HepG2 (cell line): ENCODE measurements at regions not wholly inside any gene's neighbourhood (a gene's known extent, or its start where the extent isn't known, plus 50 kb on each side); places are given as distances from the start of the nearest gene placed in this dataset.

Experiments
- ATAC-seq: fragments of 200-7000 bp; cut with Tn5 transposase; 3 replicates; pipeline ENCODE4 v1.9.1; 2020; ENCODE audit warnings: mild to moderate bottlenecking, moderate library complexity
- BruUV-seq: library from RNA; stranded (reverse); fragments of 400-500 nt; replicated peaks from 2 replicates; lab custom pipeline; 2021; lab: Mats Ljungman, UMichigan
- CTCF ChIA-PET: fragments of 300-600 bp; formaldehyde crosslinking; extraction: SDS; loops from one replicate; lab custom pipeline; 2021; ENCODE audit warnings: low total read pairs, inconsistent platforms, low intra/inter-chr PET ratio; lab: Yijun Ruan, JAX
- POLR2A ChIA-PET: fragments of 350-600 bp; sonication (Branson Sonifier 250); formaldehyde crosslinking; loops from one replicate; lab custom pipeline; 2020; ENCODE audit warnings: antibody characterized with exemption, inconsistent platforms; lab: Yijun Ruan, JAX
- DNase-seq: peaks from one replicate; pipeline ENCODE4 v3.0.0-alpha.2; 2015; ENCODE audit warnings: low spot score
- FAIRE-seq: peaks from 3 replicates; lab custom pipeline; 2011; peaks lifted over from hg19 to GRCh38; lab: Jason Lieb, UNC
- H2AFZ ChIP-seq: one replicate; pipeline ENCODE4 v1.6.1; 2011; ENCODE audit warnings: low read length, inconsistent platforms
- H3K27ac ChIP-seq: fragments of 300-600 bp; 3 replicates; pipeline ENCODE4 v1.8.0; 2011; ENCODE audit warnings: mixed run types, mild to moderate bottlenecking, mixed read lengths, low read length, inconsistent platforms; ENCODE audit not compliant: insufficient read depth; ENCODE audit errors: extremely low read length
- H3K27me3 ChIP-seq, 2 experiments: fragments of 200-600 bp in 1 of 2; 2 replicates in 1 of 2; 3 replicates in 1 of 2; pipeline versions ENCODE4 v1.6.0 to v1.8.0; 2011; ENCODE audit warnings: low read length in 2 of 2, mild to moderate bottlenecking in 2 of 2, moderate library complexity in 2 of 2, inconsistent platforms in 1 of 2; ENCODE audit not compliant: insufficient read depth in 2 of 2, control insufficient read depth in 1 of 2
- H3K36me3 ChIP-seq, 2 experiments: fragments of 200-600 bp in 1 of 2; replicated peaks in 1 of 2; 2 replicates in 1 of 2; 3 replicates in 1 of 2; pipeline versions ENCODE4 v1.5.1 to v1.8.0; 2011; ENCODE audit warnings: low read length in 2 of 2, inconsistent platforms in 1 of 2; ENCODE audit not compliant: insufficient read depth in 2 of 2, control insufficient read depth in 1 of 2
- H3K4me1 ChIP-seq: 2 replicates; pipeline ENCODE4 v1.5.1; 2012; ENCODE audit warnings: low read length, inconsistent platforms; ENCODE audit not compliant: insufficient read depth
- H3K4me2 ChIP-seq: 2 replicates; pipeline ENCODE4 v1.6.0; 2011; ENCODE audit warnings: low read depth, low read length, inconsistent platforms
- H3K4me3 ChIP-seq, 3 experiments: fragments of 200-600 bp in 1 of 3; sonication (generic), shearing (Covaris generic) in 1 of 3; replicated peaks in 1 of 3; 2 replicates each; pipeline ENCODE4 v1.5.1; 2011 to 2016; ENCODE audit warnings: low read length in 3 of 3, inconsistent platforms in 2 of 3, low read depth in 2 of 3, mild to moderate bottlenecking in 2 of 3, control low read depth in 1 of 3, mixed read lengths in 1 of 3; ENCODE audit not compliant: insufficient read depth in 1 of 3
- H3K79me2 ChIP-seq: one replicate; pipeline ENCODE4 v1.6.1; 2011; ENCODE audit warnings: low read length, inconsistent platforms; ENCODE audit not compliant: insufficient read depth
- H3K9ac ChIP-seq: 2 replicates; pipeline ENCODE4 v1.6.0; 2011; ENCODE audit warnings: mild to moderate bottlenecking, low read depth, low read length, inconsistent platforms; ENCODE audit not compliant: insufficient read depth
- H3K9me3 ChIP-seq: 2 replicates; pipeline ENCODE4 v1.5.1; 2012; ENCODE audit warnings: mild to moderate bottlenecking, low read length
- H4K20me1 ChIP-seq: 2 replicates; pipeline ENCODE4 v1.6.0; 2011; ENCODE audit warnings: inconsistent platforms, mild to moderate bottlenecking, low read length, moderate library complexity; ENCODE audit not compliant: insufficient read depth
- ARNT ChIP-seq: fragments of 450-650 bp; IDR thresholded peaks from 2 replicates; pipeline ENCODE4 v1.6.1; 2017
- CBX1 ChIP-seq: IDR thresholded peaks from one replicate; pipeline ENCODE4 v1.6.1; 2016; ENCODE audit warnings: antibody characterized with exemption, low read depth
- HOXA9 ChIP-seq: sonication (generic); formaldehyde crosslinking; IDR thresholded peaks from 2 replicates; pipeline ENCODE4 v1.8.1; 2022; ENCODE audit warnings: missing genetic modification reagents, mild to moderate bottlenecking, moderate library complexity, borderline replicate concordance
- MAFK ChIP-seq, 2 experiments: IDR thresholded peaks in 1 of 2; conservative IDR thresholded peaks in 1 of 2; 2 replicates each; pipeline ENCODE4 v1.6.1; 2011; ENCODE audit warnings: improper control_type of control experiment in 2 of 2, low read length in 2 of 2
- STAG1 ChIP-seq: sonication (generic); formaldehyde crosslinking; IDR thresholded peaks from 2 replicates; pipeline ENCODE4 v1.4.0; 2020; ENCODE audit warnings: missing genetic modification reagents
- WGBS: methylation state at CpG from one replicate; pipeline ENCODE4 v1.1.6; 2017; ENCODE audit warnings: low lambda C conversion rate; 5-methylcytosine and 5-hydroxymethylcytosine counted together
- in situ Hi-C: cut with HindIII; loops from 2 replicates; pipeline ENCODE4 v1.10.0; 2017; ENCODE audit warnings: low pct_unique_long_range_greater_than_20kb; ENCODE audit not compliant: extremely low pct_ligation_motif_present
- intact Hi-C: fragments of 100-400 bp; cut with micrococcal nuclease; formaldehyde crosslinking; loops from one replicate; pipeline ENCODE4 v1.10.0; 2022; ENCODE audit not compliant: unreplicated experiment
- TF ChIP-seq, protein P1 (sequence below): sonication (generic); formaldehyde crosslinking; IDR thresholded peaks from 2 replicates; pipeline ENCODE4 v1.5.0; 2020; ENCODE audit warnings: mild to moderate bottlenecking, missing genetic modification reagents, moderate library complexity
- TF ChIP-seq, protein P2 (sequence below): sonication (generic); formaldehyde crosslinking; IDR thresholded peaks from 2 replicates; pipeline ENCODE4 v1.8.1; 2023; ENCODE audit warnings: missing genetic modification reagents, mild to moderate bottlenecking, borderline replicate concordance

GRCh38 chr22:22171357-22172218, 73.0 kb upstream of the VPREB1 start:
- ATAC-seq (peak; percentile 96), FAIRE-seq (peak; percentile 23), DNase-seq (no peak)
- Histone ChIP-seq H3K4me2 (no peak overlapping the region), H3K27me3 (peaks cover 0 to 8% of the 10 kb centered on the region in 2 experiments; a peak in 1 of 5 replicates), H3K4me1 (peaks cover 5% of the 10 kb centered on the region; the same call in 1 of the 2 replicates), H3K36me3 (no peaks in the 10 kb centered on the region), H3K27ac (no peak overlapping the region), H2AFZ (no peak overlapping the region), H3K4me3 (no peak overlapping the region), H3K9ac (no peak overlapping the region), H3K9me3 (no peaks in the 10 kb centered on the region), H4K20me1 (no peaks in the 10 kb centered on the region), H3K79me2 (no peaks in the 10 kb centered on the region)
- in situ Hi-C loops, result no loop called here
- WGBS, result 3% methylated on average over 6 of the region's 6 CpGs
- TF ChIP-seq, protein P1, sequence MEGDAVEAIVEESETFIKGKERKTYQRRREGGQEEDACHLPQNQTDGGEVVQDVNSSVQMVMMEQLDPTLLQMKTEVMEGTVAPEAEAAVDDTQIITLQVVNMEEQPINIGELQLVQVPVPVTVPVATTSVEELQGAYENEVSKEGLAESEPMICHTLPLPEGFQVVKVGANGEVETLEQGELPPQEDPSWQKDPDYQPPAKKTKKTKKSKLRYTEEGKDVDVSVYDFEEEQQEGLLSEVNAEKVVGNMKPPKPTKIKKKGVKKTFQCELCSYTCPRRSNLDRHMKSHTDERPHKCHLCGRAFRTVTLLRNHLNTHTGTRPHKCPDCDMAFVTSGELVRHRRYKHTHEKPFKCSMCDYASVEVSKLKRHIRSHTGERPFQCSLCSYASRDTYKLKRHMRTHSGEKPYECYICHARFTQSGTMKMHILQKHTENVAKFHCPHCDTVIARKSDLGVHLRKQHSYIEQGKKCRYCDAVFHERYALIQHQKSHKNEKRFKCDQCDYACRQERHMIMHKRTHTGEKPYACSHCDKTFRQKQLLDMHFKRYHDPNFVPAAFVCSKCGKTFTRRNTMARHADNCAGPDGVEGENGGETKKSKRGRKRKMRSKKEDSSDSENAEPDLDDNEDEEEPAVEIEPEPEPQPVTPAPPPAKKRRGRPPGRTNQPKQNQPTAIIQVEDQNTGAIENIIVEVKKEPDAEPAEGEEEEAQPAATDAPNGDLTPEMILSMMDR (CRISPR knock-in tag), result peak; percentile 43
- no peak for TF ChIP-seq ARNT
- TF ChIP-seq STAG1 (CRISPR knock-in tag), result peak; percentile 22; the same call in 1 of the 2 replicates
- intact Hi-C loops, result no loop called here
- ChIA-PET POLR2A (no interaction called here), CTCF (no interaction called here)
- BruUV-seq, result no TSS peak

GRCh38 chr22:22169923-22170322, 74.7 kb upstream of the VPREB1 start:
- no TSS peak for BruUV-seq
- in situ Hi-C loops, result no loop called here
- FAIRE-seq, result no peak

More at GRCh38 chr22:22169923-22170322, 74.7 kb upstream of the VPREB1 start:
- no peak overlapping the region for H3K4me2 ChIP-seq
- POLR2A ChIA-PET, result no interaction called here
- no peak for TF ChIP-seq MAFK (conservative IDR thresholded peaks at IDR 0.05 in 1 of 2, IDR thresholded peaks at IDR 0.05 in 1 of 2; ENCODE audit: low read length in 2 of 2)
- TF ChIP-seq, protein P2, sequence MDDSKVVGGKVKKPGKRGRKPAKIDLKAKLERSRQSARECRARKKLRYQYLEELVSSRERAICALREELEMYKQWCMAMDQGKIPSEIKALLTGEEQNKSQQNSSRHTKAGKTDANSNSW (CRISPR knock-in tag), result no peak
- no peak for TF ChIP-seq CBX1
- no peak for TF ChIP-seq HOXA9 (CRISPR knock-in tag)
- DNase-seq (no peak), ATAC-seq (no peak)
- peaks cover 5% of the 10 kb centered on the region; the same call in 1 of the 2 replicates for H3K4me1 ChIP-seq
- peaks cover 0 to 10% of the 10 kb centered on the region in 2 experiments; a peak in 1 of 5 replicates for H3K27me3 ChIP-seq
- no peak overlapping the region for H3K27ac ChIP-seq
- intact Hi-C loops, result no loop called here
- H3K4me3 ChIP-seq, result no peak overlapping the region
- no peaks in the 10 kb centered on the region for H3K9me3 ChIP-seq
- WGBS, result 0% methylated on average over 1 of the region's 1 CpG
- H4K20me1 ChIP-seq, result no peaks in the 10 kb centered on the region
- H3K79me2 ChIP-seq, result no peaks in the 10 kb centered on the region
- H3K36me3 ChIP-seq, result no peaks in the 10 kb centered on the region
- no peak overlapping the region for H3K9ac ChIP-seq
- H2AFZ ChIP-seq, result no peak overlapping the region
- CTCF ChIA-PET, result no interaction called here
